ENCODE measurements at regions not wholly inside any gene's neighbourhood (a gene's known extent, or its start where the extent isn't known, plus 50 kb on each side); places are given as distances from the start of the nearest gene placed in this dataset.
"Not testable (repeated sequence)": the region's sequence is repeated elsewhere in the genome, so short reads cannot be mapped to it uniquely, and the experiment has no call there.

DNA sequence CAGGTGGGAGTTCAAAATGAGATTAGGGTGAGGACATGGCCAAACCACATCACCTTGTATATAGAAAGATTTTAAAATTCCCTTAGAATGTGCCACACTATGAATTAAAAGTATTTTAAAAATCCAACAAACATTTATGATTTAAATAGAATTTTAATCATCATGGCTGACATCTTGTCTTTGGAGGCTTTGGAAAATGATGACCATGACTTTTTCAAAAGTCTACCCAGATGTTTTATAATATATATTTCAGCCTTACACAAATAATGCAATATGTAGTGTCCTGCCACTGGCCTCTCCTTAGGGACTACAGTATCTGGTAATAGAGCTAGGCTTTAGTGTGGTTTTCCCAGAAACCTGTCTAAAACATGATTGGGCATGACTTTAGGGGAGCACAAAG is 1353.4 kb upstream of the GOT2 start:
- no peak for DNase-seq

DNA sequence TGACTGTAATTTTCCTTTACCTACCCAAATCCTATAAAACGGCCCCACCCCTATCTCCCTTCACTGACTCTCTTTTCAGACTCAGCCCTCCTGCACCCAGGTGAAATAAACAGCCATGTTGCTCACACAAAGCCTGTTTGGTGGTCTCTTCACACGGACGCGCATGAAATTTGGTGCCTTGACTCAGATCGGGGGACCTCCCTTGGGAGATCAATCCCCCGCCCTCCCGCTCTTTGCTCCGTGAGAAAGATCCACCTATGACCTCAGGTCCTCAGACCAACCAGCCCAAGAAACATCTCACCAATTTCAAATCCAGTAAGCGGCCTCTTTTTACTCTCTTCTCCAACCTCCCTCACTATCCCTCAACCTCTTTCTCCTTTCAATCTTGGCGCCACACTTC is 1344.7 kb upstream of the GOT2 start:
- DNase-seq, result not testable (repeated sequence)

DNA sequence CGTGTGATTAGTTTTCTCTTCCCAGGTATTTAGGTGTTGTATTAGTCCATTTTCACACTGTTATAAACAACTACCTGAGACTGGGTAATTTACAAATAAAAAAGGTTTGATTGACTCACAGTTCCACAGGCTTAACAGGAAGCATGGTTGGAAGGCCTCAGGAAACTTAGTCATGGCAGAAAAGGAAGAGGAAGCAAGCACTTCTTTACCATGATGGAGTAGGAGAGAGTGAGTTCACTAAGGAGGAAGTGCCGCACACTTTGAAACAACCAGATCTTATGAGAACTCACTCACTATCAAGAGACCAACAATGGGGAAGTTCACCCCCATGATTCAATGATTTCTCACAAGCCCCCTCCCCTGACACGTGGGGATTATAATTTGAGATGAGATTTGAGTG is 1343.7 kb upstream of the GOT2 start:
- no peak for DNase-seq

DNA sequence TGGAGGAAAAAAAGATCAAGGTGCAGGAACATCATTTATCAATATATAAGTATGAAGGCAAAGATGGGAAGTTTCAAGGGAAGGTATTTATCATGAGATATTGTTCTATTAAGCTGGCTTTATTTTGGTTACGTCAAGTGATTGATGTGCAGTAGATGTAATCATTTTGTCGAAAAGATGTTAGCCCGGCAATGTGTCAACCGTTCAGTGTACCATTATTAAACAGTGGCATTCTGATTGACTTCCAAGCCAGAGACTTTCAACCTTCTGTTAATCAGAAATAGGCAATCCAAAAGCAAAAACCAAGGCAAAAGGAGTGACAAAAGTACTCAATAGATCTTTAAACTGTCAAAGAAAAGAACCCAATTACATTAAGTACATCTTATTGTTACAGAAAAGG is 1340.3 kb upstream of the GOT2 start:
- no peak for DNase-seq

DNA sequence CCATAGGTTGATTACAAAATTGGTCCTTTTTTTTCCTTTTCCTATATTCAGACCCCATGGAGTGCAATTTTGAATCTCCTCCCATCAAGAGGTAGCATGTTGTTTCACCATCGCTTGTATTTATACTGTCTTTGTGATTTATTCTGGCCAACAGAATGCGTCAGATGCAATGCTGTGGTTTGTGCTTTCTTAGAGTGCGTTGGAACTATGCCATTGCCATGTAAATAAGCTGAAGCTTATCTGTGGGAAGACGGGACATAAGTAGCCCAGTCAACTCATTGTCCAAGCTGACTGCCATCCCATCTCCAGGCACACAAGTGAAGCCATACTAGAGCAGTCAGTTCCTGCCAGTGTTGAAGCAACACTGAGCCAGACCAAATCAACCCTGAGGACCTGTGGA is 1339.3 kb upstream of the GOT2 start:
- no peak for DNase-seq

DNA sequence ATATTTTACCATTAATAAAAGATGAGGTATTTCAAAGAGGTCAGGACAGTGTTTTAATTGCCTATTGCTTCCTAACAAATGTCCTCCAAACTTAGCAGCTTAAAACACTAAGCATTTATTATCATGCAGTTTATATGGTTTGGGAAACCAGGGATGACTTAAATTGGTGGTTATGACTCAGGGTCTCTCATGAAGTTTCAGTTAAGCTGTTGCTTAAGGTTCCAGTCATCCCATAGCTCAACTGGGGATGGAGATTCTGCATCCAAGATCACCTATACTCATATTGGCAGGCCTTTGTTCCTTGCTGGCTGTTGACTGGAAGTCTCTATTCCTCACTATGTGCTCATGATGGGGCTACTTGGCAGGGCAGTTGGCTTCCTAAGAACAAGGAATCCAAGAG is 1329.9 kb upstream of the GOT2 start:
- no peak for DNase-seq

DNA sequence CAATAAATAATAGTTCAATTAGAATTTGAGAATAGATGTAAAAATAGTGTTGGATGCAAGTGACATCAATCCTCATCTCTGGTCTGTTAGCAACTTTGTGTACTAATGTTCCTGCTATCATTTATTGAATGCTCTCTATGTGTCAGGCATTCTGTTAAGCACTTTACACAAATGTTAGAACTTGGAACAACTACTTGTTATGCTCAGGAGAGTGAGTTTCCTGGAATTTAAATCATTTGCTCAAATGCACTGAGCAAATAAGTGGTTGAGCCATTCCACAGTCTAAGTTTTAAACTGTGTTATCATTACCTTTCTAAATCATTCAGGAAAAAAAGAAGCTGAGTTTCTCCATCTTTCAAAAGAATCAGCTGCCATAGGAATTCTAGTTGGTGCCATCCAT is 1327.3 kb upstream of the GOT2 start:
- DNase-seq, result no peak

DNA sequence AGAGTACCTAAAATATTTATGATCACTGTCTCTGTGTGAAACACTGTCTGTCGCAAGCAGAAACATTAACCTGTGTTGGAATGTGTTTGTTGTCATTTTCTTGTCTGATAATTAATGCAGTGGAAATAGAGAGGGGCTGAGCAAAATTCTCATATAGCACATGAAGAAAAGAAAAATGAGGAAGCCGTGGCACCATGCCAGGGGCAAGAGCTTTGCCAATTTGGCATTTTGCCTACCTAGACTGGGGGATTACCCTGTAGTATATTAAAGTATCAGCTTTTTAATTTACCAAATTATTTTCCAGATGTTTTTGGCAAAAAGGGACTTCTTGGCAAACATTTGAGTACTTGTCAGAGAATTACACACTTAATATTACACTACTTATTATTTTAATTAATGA is 1326.6 kb upstream of the GOT2 start:
- DNase-seq, result no peak

DNA sequence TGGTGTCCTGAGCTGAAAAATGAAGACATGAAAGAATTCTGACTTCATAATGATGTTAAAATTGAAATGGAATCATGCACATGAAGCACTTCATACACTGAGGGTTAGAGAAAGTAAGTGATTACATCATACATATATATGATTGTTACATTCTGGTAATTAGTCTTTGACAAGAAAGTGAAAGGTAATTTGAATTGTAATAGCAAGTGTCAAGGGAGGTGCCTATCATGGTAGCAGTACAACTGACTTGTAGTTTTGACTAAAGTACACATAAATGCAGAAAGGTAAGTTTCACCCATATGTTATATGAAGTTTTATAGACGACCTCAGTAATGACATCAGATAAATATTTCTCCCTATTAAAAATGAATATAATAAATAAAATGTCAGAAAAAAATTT is 1325.0 kb upstream of the GOT2 start:
- DNase-seq, result no peak

DNA sequence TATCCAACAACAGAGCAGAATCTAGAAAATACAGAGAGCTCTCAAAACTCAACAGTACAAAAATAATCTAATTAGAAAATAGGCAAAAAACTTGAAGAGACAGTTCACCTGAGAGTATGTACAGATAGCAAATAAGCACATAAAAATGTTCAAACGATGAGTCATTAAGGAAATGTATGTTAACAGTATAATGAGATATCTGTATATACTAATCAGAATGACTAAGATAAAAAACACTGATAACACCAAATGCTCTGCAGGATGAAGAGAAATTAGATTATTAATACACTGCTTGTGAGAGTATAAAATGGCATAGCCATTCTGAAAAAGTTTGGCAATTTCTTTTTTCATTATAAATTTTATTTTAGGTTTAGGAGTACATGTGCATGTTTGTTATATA is 1307.6 kb upstream of the GOT2 start:
- no peak for DNase-seq

DNA sequence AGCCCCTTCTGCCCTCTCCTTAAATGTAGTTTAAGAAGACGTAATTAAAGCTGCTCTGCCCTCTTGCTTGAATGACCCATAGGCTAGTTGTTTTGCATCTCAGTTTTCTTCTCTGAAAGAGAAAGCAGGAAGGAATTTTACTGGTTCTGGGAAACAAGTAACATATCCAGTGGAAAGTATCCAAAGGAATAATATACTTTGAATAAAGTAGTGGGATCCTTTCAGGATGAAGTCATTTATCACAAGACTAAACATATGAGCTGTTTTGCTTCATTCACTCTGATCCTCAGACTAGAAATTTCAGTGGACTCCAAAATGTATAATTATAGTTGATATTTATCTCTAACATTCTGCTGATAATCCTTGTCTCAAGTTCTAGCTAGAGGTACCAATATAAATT is 1297.6 kb upstream of the GOT2 start:
- no peak for DNase-seq

DNA sequence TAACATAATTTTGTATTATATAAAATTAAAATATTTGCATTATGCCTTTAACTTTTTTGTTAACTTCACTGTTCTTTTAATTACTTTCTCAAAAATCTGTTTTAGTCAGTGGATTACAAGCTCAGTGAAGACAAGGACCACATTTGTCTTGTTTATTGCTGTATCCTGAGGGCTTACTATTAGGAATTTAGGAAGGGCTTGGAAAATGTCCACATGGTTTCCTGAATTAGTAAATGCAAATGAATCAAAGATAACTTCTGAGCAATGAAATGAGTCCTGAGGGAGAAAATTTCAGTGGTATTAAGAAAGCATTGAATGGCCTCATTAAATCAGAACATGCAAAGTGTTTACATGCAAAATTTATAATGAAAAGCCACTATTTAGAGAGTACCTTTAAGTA is 1293.2 kb upstream of the GOT2 start:
- no peak for DNase-seq

DNA sequence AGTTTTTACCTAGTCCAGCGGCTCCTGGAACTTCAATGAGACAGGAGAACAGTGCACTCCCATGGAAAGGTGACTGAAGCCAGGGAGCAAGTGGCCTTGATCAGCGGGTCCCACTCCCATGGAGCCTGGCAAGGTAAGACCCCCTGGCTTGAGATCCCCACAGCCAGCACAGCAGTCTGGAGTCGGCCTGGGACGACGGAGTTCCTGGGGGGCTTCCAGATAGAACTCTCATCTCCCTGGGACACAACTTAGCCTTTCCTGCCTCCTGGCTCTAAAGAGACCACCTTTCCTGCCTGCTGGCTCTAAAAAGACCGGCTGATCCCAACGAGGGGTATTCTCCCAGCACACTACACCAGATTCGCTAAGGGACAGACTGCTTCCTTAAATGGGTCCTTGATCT is 1279.0 kb upstream of the GOT2 start:
- no peak for DNase-seq

DNA sequence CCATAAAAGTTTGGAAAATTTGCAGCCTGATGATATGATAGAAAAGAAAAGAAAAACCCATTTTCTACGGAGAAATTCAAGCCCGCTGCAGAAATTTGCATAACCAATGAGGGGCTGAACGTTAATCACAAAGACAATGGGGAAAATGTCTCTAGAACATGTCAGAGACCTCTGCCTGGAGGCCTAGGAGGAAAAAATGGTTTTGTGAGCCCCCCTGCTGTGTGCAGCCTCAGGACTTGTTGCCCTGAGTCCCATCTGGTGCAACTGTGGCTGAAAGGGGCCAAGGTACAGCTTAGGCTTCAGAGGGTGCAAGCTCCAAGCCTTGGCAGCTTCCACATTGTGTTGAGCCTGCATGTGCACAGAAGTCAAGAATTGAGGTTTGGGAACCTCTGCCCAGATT is 1267.4 kb upstream of the GOT2 start:
- DNase-seq, result no peak

DNA sequence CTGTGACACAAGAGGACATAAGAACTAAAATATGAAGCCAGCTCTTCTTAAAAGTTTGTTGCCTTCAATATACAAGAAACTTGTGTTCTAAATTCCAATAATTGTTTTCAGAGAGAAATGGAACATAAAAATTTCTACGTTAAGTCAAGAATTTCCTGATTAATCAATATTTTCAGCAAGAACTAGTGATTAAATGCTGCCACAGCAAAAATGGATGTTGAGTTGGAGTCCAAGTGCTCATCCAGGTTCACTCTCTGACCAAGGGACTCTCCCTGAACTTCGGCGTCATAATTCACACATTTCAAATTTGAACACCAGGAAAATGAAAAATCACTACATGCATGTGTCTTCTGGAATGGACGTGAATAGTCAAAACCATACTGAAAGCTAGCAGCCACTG is 1263.6 kb upstream of the GOT2 start:
- DNase-seq, result no peak

DNA sequence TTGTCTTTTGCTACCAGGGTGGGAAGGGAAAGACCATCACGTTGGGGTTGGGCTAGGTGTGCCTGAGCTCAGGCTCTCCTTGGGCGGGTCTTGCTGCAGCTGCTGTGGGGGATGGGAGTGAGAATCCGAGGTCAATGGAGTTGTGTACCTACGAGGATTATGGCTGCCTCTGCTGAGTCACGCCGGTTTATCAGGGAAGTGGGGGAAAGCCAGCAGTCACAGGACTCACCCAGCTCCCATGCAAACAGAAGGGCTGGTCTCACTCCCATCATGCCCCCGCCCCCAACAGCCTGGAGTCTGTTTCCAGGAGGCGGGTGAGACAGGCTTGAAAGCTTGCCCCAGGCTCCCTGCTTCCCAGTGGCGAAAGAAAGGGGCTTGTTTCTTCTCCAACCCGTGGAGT is 1259.0 kb upstream of the GOT2 start:
- no peak for DNase-seq

DNA sequence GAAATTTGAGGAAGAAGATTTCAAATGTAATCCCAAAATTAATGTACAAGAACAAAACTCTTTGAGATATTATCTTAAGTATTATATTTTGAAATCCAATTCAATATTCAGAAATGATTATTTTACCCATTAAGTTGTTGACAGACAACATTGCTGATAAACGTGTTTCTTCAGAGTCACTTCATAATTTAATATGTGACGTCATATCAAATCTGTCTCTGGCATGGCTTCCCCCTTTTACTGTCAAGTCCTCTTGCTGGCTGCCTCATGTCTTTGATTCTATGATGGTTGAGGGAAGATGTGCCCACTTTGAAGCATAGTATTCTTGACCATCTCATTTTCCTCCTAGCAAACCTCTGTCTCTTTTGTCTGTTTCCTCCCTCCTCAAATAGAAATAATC is 1257.1 kb upstream of the GOT2 start:
- DNase-seq, result no peak

DNA sequence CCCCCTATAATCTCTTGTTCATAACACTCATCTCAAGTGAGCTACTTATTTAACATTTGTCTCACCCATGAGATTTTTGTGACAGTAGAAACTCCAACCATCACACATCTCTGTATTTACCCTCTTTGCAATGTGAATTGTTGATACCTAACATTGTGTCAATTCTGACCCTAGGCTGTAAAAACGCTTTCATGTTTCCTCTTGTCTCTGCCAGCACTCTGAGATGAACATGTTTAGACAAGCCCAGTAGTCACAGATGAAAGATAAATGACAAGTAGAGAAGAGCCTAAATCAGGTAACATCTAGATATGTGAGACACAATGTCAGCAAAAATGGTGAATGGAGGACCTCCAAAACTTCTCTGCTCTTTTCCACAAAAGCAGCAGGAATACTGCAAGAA is 1254.5 kb upstream of the GOT2 start:
- DNase-seq, result no peak

DNA sequence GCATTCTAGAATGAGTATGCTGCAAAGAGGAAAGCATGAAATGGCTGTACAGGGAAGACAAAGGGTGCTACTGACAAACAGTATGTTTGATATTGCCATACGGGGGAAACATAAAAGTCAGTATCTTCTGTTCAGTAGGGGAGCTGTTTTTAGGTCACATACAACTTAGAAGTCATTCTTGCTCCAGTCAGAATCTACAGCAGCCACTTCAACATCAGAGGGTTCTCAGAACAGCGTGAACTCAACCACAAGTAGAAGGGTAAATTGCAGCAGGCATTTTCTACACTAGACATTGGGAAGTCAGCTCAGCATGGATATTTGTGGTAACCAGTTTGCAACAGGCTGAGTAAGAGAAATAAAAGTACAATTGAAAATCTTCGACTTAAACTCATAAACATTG is 1241.8 kb upstream of the GOT2 start:
- no peak for DNase-seq

DNA sequence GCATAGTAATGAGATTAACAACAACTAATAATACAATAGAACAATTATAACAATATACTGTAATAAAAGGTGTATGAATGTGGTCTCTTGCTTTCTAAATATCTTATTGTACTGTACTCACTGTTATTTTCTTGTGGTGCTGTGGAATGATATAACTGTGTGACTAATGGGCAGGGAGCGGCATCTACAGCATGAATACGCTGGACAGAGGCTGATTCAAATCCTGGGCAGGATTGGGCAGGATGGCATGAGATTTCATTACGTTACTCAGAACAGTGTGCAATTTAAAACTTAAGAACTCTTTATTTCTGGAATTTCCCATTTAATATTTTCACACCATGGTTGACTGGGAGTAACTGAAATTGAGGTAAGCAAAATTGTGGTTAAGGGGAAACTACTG is 1239.8 kb upstream of the GOT2 start:
- DNase-seq, result no peak

DNA sequence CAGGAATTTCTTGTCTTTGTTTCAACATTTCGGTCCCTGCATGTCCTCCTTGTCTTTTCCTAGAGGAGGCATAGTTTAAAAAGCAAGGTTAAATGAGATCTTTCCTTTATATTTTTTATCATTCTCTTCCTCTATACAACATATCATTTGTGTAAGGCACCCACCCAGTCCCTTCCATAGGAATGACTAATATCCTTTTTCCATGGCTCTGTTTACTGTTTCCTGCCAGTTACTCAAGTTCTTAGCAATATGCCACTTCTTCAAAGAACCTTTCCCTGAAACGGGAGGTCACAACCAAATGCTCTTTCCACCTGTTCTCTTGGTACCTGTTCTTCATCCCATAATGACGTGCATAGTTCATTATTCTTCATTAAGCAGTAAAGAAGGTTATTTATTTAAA is 1237.1 kb upstream of the GOT2 start:
- DNase-seq, result no peak

DNA sequence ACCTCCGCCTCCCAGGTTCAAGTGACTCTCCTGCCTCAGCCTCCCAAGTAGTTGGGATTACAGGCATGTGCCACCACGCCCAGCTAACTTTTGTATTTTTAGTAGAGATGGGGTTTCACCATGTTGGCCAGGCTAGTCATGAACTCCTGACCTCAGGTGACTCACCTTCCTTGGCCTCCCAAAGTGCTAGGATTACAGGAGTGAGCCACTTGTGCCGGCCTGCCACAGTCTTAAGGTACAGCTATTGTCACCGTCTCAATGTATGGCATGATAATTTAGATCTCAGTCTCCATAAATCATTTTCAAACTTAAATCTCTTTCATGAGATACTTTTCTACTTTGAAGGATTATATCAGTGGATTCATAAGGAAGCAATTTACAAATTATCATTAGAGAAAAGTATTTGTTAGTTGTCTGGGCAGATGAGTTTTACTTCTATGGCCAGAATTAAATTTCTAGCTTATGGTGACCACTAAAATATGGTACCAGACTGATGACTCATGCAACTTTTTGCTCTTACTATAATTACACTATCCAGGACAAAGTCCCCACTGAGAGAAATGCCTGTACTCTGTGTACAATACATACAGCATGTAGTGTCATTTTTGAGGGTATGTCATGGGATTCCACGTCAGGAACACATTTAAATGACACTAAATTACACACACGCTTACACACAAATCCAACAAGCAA is 1230.3 kb upstream of the GOT2 start:
- no peak for DNase-seq

DNA sequence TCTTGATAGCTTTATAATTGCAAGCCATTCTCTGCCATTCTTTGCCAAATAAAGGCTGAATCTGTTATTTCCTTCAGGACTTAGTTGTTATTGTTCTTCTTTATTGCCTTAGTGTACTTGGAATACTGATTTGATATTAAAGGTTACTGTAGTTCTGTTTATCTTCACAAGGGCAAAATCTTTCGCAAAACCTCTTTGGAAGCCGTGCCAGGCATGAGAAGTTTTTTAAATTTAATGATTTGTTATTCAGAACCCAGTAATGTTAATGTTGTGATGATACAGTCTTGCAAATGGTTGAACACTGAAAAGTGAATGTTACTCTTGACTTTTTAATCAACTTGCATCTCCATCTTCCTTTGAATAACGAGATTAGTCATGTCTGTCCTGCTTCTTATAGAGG is 1225.2 kb upstream of the GOT2 start:
- no peak for DNase-seq

DNA sequence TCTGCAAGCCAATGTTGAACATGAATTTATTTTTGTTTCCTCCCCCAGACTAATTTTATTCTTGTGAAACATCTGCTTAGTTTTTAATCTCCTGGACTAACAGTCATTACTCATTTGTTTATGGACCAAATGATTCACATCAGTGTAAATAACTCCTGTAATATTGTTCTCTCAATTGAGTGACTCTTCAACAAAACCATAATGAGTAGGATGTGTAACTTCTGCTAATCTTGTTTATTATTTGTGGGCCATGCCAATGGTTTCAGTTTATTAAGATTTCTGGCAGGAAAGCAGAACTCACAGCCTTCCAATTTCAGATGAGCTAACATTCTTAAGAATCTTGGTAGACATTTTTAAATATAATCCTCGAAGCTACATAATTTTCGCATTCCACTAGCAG is 1216.3 kb upstream of the GOT2 start:
- no peak for DNase-seq

DNA sequence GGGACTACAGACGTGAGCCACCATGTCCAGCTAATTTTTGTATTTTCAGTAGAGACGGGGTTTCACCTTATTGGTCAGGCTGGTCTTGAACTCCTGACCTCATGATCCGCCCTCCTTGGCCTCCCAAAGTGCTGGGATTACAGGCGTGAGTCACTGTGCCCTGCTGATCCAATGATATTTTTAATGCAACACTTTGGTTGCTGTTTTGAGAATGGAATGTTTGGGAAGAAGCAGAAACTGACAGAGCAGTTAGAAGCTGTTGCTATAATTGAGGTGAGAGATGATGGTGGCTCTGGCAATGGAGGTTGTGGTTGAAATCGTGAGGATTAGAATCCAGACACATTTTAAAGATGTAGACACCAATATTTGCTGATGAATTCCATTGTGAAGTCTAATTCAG is 1209.9 kb upstream of the GOT2 start:
- not testable (repeated sequence) for DNase-seq

DNA sequence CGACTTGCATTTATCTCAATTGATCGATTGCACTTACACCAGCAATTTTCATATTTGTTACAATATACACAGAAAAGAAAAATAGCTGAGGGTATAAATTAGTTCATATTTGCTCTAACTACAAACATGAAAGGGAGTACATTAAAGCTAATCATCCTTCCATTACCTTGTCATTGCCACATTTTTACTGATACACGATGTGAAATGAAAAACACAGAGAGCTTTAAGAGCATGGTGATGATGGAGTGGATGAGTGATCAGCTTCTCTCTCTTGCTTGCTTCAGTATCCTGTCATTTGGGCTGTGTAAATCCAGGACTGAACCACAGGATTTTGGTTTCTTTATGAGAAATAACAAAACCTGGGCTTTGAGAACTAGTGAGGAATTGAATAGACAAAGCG is 1207.5 kb upstream of the GOT2 start:
- no peak for DNase-seq

Data from activated CD4-positive, alpha-beta T cell treated with anti-CD3 and anti-CD28 coated beads for 4 hours (primary cell).